Hematopoietic multipotent progenitor cell (in vitro differentiated cells): ENCODE measurements at regions not wholly inside any gene's neighbourhood (a gene's known extent, or its start where the extent isn't known, plus 50 kb on each side); places are given as distances from the start of the nearest gene placed in this dataset.
"Not testable (repeated sequence)": the region's sequence is repeated elsewhere in the genome, so short reads cannot be mapped to it uniquely, and the experiment has no call there.

Experiments used
- DNase-seq, 3 donors: peaks; one replicate each; pipeline ENCODE4 v3.0.0-alpha.2; 2011 to 2015; ENCODE audit warnings: low read depth in 2 of 3, low spot score in 2 of 3

GRCh38 chr6:84581494-84582259 lies 182.7 kb downstream of the TBX18 start:
- peak in 2 of 3 donors; percentile 35 to 45 for DNase-seq

- no peak for DNase-seq
These were observed 185.0 kb downstream of the TBX18 start for GRCh38 chr6:84579404-84579803.

DNA sequence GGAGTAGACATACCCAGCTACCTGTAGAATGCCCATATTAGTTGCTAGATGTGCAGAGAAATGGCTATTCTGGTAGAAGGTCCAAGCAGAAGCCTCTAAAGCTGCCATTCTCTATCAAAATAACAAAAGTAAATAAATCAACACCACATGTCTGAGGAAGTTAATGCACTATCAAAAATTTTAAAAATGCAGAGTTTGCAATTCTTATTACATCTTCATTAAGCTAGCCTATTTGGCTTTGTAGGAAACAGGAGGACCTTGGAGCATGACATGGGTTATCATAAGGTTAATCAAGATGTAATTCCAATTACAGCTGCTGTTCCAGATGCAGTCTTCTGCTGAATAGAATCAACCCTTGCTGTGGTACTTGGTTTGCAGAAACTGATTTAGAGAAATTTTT lies 188.4 kb downstream of the TBX18 start:
- DNase-seq, result no peak

DNA sequence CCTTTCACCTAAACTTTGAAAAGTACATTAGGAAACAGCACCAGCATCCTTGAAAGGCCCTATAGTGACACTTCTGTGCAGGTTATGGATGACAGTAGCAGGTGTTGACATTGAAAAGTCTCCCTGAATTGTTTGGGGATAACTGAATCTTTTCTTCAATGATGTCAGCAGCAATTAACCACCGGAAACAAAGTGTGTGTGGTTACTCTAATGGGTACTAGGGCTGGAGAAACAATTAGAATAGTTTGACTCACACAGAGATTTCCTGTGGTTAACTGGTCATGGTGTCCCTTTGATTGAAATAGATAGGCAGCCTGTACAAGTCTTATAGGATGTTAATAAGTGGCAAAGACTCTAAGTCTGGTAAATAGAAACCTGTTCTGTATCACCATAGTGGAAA lies 189.1 kb downstream of the TBX18 start:
- DNase-seq, result peak in 2 of 3 donors; percentile 44 to 64

- no peak for DNase-seq
These were observed 194.5 kb downstream of the TBX18 start for GRCh38 chr6:84569882-84570281.

DNA sequence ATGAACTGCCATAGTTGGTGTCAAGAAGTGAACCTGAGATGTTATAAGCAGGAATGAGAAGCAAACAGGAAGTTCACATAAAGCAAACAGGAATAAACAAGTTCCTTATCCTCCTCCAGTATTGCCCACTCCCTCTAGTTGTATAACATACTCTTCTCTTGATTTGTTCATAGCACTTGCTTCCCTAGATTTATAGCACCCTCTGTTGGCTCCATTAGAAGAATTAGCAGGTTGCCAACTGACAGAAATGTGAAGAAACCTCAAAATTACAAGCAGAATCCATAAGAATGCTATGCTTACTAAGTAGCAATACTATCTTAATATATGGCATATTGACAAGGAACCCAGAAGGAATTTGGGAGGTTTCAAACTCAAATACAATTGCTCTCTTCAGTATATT lies 195.4 kb downstream of the TBX18 start:
- DNase-seq, result peak in 1 of 3 donors; percentile 32

GRCh38 chr6:84565718-84566117 lies 198.7 kb downstream of the TBX18 start:
- not testable (repeated sequence) for DNase-seq

DNA sequence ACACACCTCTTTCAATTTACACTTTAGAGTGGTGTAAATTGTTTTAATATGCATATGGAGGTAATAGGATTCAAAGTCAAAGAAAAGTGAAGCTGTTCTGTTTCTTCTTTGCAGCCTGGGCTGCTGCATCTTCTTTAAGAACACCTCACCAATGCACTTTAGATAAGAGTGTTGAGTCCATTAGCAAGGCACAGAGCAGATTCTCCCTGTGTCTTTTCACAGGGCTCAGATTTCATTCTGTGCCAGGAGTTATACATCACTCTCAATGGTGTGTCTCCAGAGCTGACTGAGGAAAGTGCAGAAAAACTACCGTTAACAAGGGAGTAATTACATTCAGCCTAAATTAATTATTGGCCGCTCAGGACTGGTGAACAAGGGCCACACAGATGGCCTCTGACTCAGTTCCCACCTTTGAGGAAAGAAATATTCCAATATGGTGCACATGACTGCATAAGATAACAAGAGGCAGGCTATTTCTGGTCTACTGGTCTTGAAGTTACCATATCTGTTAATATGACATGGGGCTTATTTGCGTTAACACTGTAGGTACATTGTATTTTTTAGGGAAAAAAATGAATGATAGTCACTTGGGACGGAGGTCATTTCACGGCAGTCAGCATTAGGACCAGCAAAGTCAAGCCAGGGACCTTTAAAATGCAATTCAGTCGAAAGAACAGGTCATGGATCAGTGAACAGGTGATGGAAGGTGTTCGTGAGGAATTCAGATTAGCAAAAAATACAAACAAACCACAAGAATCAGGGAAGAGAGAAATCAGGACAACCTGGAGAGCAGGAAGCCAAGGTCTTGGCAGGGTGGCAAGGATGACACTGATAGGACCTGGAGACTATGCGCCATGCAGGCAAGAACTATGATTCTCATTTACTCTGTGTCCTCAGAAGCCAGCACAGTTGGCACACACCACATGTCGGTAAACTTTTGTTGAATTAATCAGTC lies 203.7 kb downstream of the TBX18 start:
- no peak for DNase-seq

- DNase-seq, result no peak
These were observed 207.7 kb downstream of the TBX18 start for GRCh38 chr6:84556541-84557335.

GRCh38 chr6:84554706-84555105 lies 209.7 kb downstream of the TBX18 start:
- no peak for DNase-seq

DNA sequence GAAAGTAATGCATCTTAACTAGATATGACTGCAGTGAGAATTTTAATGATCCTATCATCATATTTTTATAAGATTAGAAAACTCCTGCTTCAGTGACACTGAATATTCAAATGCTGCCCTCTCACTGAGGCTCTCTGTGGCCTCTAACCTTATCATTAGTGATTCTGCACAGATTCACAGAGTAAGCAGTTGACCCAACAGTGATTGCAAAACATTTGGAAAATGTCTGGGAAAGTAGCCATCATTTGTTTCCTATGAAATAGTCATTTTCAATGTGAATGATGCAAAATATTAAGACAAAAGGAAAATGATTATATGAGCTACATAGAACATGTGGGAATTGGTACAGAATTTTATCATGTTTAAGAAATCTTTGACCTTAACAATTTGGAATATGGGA lies 210.3 kb downstream of the TBX18 start:
- no peak for DNase-seq

DNA sequence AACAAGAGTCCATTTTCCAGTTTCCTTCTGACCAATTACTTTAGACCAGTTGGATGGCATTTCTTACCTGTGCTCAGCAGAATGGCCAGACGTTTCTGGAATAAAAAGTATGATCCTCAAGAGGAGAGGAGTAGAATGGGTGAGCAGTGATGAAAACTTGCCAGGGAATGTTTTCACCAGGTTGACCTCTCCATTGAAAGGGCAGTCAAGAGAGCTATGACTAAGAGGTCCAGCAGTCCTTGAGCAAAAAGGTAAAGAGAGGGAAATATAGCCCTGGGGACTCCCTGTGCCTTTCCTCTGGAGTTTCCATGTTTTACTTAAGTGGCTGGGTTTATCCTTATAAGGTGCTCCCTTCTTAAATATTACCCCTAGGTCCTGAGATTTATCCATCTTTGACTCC lies 210.9 kb downstream of the TBX18 start:
- DNase-seq, result no peak

DNA sequence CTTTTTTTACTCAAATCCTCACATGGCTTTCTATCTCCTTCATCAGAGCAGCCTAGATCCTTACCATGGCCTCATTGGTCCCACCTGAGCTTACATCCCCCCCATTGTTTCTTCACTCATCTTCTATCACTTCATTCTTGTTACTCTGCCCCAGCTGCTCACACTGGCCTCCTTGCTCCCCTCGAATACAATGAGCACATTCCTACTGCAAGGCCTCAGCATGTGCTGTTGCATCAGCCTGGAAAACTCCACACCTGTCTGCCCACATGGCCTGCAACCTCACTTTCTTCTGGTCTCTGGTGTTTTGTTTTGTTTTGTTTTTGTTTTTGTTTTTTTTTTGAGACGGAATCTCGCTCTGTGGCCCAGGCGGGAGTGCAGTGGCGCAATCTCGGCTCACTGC lies 212.6 kb downstream of the TBX18 start:
- DNase-seq, result no peak

- DNase-seq, result no peak
These were observed 214.5 kb downstream of the TBX18 start for GRCh38 chr6:84549917-84550316.

DNA sequence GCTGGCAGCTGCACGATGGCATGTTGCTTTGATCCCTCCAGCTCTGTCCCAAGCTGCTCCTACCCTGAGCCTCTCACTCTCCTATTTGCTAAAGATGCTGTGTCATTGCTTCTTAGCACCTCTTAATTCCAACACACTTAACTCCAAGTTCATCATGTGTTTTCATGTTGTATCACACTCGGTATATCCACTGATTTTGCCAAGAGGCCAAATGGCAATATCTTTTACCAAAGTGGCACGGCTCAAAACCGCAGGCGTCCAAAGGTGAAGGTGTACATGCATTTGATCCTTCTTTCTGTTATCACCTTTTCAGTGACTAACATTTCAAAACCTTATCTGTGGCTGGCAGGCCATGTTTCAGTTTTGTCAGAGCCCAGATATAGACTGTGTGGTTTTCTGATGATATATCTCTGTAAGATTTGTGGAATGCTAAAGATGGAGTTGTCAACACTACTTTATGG lies 217.0 kb downstream of the TBX18 start:
- DNase-seq, result peak in 2 of 3 donors; percentile 7 to 12

DNA sequence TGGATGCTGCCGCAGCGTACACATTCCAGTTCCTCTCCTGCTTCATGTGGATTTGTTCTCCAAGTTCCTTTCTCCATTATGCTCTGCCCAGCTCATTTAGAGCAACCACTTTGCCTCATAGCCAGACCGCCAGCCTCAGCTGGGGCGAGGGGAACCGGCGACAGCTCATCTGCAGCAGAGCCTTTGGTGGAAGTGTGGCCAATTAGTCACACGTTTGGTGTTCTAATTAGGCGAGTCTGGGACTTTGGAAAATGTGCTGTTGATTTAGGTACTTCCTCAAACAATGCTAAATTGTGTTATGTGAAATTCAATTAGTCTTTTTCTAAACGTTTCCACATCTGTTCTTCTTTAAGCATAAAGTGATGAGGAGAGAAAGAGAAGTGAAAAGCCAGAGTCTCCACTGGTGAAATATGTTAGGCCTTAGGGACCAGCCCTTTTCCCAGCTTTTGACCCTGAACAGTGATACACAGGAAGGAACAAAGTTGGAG lies 217.9 kb downstream of the TBX18 start:
- peak in 2 of 3 donors; percentile 13 to 16 for DNase-seq

DNA sequence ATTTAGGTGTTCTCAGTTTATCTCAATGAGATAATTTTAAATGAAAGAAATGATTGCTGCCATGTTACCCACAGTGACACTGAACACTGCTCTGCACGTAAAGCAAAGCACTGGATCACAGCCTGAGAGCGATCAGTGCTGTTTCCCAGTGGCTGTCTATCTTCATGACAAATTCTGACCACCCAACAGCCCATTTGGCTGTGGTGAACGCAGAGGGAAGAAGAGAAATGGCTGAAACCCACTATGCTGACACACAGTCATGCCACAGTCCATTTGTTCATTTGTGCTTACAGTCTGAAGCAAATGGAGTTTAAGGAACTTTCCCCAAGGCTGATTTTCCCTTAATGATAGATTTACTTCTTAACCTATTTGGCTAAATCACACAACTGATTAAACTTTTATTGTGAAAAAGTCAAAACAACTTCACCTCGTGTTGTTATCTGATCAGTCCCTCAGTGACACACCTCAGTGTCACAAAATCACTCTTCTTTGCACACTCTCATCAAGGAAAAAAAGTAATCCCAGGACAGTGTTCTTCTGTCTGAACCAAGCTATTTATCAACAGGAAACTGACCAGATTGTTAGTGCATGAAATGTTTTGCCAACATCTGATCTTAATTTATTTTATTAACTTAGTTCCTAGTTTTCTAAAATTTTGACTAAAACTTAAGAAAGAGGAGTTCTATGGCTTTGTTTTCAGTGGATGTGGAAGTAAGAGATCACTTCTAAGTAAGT lies 225.1 kb downstream of the TBX18 start:
- no peak for DNase-seq

DNA sequence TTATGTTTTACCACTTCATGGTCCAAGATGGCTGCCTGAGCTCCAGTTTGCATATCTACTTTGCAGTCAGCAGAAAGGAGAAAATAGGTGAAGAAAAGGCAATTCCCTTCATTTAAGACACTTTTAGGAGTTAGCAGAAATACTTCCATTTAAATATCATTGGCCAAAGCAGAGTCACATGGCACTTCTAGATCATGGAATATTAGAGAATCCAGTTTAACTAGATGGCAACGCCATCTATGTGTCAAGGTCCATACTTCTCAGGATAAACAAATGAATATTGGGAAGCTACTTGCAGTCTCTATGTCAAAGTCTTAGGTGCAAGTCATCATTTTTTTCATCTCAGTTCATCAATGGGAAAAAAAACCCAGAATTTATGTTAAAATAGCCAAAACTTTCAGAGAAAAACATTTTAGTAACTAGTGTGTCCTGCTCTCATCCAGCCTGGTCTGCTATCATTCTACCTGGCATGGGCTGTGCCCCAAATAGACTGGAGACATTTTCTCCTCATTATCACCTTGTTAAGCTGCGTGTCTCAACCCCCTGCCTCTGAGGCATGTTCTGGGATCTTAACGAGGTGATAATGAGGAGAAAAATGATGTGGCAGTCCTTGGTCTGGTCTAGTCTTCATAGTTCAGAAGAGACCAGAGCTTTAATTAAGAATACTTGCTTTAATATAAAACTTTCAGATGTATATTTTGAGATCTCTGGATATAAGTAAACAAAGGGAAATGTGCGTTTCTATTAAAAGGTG lies 227.3 kb downstream of the TBX18 start:
- DNase-seq, result no peak

GRCh38 chr6:84528201-84528600 lies 236.2 kb downstream of the TBX18 start:
- no peak for DNase-seq
